GM13976 (cell line): ENCODE measurements at regions not wholly inside any gene's neighbourhood (a gene's known extent, or its start where the extent isn't known, plus 50 kb on each side); places are given as distances from the start of the nearest gene placed in this dataset.
"Not testable (repeated sequence)": the region's sequence is repeated elsewhere in the genome, so short reads cannot be mapped to it uniquely, and the experiment has no call there.

Source experiments
- DNase-seq: peaks from one replicate; pipeline ENCODE4 v3.0.0; 2012; ENCODE audit warnings: low spot score
- CTCF ChIP-seq: IDR thresholded peaks from 2 replicates; pipeline ENCODE4 v1.5.1; 2012; ENCODE audit warnings: borderline replicate concordance, mild to moderate bottlenecking; ENCODE audit not compliant: insufficient read depth; ENCODE audit errors: extremely low read depth, missing control alignments, control extremely low read depth
- in situ Hi-C: fragments of 300-500 bp; cut with MboI; formaldehyde crosslinking; loops from one replicate; pipeline ENCODE4 v1.12.0; 2022; ENCODE audit warnings: low sequenced_read_pairs, mixed read lengths, inconsistent platforms; ENCODE audit not compliant: unreplicated experiment

GRCh38 chr3:88732186-88732585 lies 375.2 kb upstream of the EPHA3 start:
- DNase-seq = no peak
- in situ Hi-C loops = no loop called here
- TF ChIP-seq CTCF = no peak

- TF ChIP-seq CTCF = no peak
- no peak for DNase-seq
- in situ Hi-C loops = no loop called here
Observed at GRCh38 chr3:88742106-88742505, 365.3 kb upstream of the EPHA3 start.

GRCh38 chr3:88742674-88743507 lies 364.5 kb upstream of the EPHA3 start:
- in situ Hi-C loops = no loop called here
- no peak for TF ChIP-seq CTCF

GRCh38 chr3:88744896-88745295 lies 362.5 kb upstream of the EPHA3 start:
- no peak for DNase-seq
- no peak for TF ChIP-seq CTCF
- in situ Hi-C loops = no loop called here

More at GRCh38 chr3:88742674-88743507, 364.5 kb upstream of the EPHA3 start:
- DNase-seq = no peak

GRCh38 chr3:88747145-88747544 lies 360.3 kb upstream of the EPHA3 start:
- in situ Hi-C loops = not testable (repeated sequence)

GRCh38 chr3:88758676-88759075 lies 348.7 kb upstream of the EPHA3 start:
- no peak for TF ChIP-seq CTCF
- DNase-seq = no peak
- in situ Hi-C loops = no loop called here

More at GRCh38 chr3:88747145-88747544, 360.3 kb upstream of the EPHA3 start:
- DNase-seq = not testable (repeated sequence)

- TF ChIP-seq CTCF = no peak
- no peak for DNase-seq
- in situ Hi-C loops = no loop called here
Observed at GRCh38 chr3:88767746-88768145, 339.7 kb upstream of the EPHA3 start.
